ENCODE measurements at regions not wholly inside any gene's neighbourhood (a gene's known extent, or its start where the extent isn't known, plus 50 kb on each side); places are given as distances from the start of the nearest gene placed in this dataset.

GRCh38 chr7:106571563-106571962 is 89.4 kb downstream of the CCDC71L start (continued):
- TF ChIP-seq CENPBD1 (CRISPR knock-in tag; IDR thresholded peaks at IDR 0.05; ENCODE audit: borderline replicate concordance, low read depth) (no peak), MLLT10 (CRISPR knock-in tag; IDR thresholded peaks at IDR 0.05) (no peak)

- Histone ChIP-seq H3K27ac (ENCODE audit: extremely low read length, insufficient read depth, low read length) (no peak overlapping the region), H3K4me3 (replicated peaks in 1 of 3; ENCODE audit: insufficient read depth in 1 of 3, low read depth in 2 of 3, low read length in 3 of 3) (no peak overlapping the region), H3K27me3 (ENCODE audit: control insufficient read depth in 1 of 2, insufficient read depth in 2 of 2, low read length in 2 of 2) (peaks cover 0 to 4% of the 10 kb centered on the region in 2 experiments; a peak in 1 of 5 replicates), H3K9me3 (ENCODE audit: low read length) (no peaks in the 10 kb centered on the region), H3K9ac (ENCODE audit: insufficient read depth, low read depth, low read length) (no peak overlapping the region), H3K36me3 (replicated peaks in 1 of 2; ENCODE audit: control insufficient read depth in 1 of 2, insufficient read depth in 2 of 2, low read length in 2 of 2) (no peaks in the 10 kb centered on the region), H4K20me1 (ENCODE audit: insufficient read depth, low read length) (no peaks in the 10 kb centered on the region), H3K79me2 (ENCODE audit: insufficient read depth, low read length) (no peaks in the 10 kb centered on the region), H3K4me1 (ENCODE audit: insufficient read depth, low read length) (no peaks in the 10 kb centered on the region), H3K4me2 (ENCODE audit: low read depth, low read length) (no peak overlapping the region), H2AFZ (ENCODE audit: low read length) (no peak overlapping the region)
- ATAC-seq (no peak), FAIRE-seq (no peak), DNase-seq (ENCODE audit: low spot score) (no peak)
- intact Hi-C loops (cut with micrococcal nuclease; ENCODE audit: unreplicated experiment) (no loop called here), in situ Hi-C loops (cut with HindIII; ENCODE audit: extremely low pct_ligation_motif_present, low pct_unique_long_range_greater_than_20kb) (no loop called here)
- TF ChIP-seq ZNF530 (CRISPR knock-in tag; IDR thresholded peaks at IDR 0.05; ENCODE audit: low read depth) (no peak), TBX3 (IDR thresholded peaks at IDR 0.05; ENCODE audit: borderline replicate concordance) (no peak), ZNF138 (CRISPR knock-in tag; IDR thresholded peaks at IDR 0.05; ENCODE audit: low read depth) (no peak), IKZF5 (CRISPR knock-in tag; IDR thresholded peaks at IDR 0.05) (no peak), SALL1 (CRISPR knock-in tag; IDR thresholded peaks at IDR 0.05) (no peak), ZNF496 (CRISPR knock-in tag; IDR thresholded peaks at IDR 0.05; ENCODE audit: insufficient replicate concordance) (no peak), ZNF547 (CRISPR knock-in tag; IDR thresholded peaks at IDR 0.05) (no peak), FOSL2 (CRISPR knock-in tag; IDR thresholded peaks at IDR 0.05) (no peak), ZSCAN12 (CRISPR knock-in tag; IDR thresholded peaks at IDR 0.05) (no peak), CSRNP1 (CRISPR knock-in tag; IDR thresholded peaks at IDR 0.05) (no peak), GATA4 (IDR thresholded peaks at IDR 0.05; ENCODE audit: borderline replicate concordance, low read depth) (no peak), ELF1 (CRISPR knock-in tag; IDR thresholded peaks at IDR 0.05) (no peak)
- POLR2A ChIA-PET = no interaction called here
- 2% methylated on average over 5 of the region's 5 CpGs for WGBS (ENCODE audit: low lambda C conversion rate)
- CTCF ChIA-PET (ENCODE audit: low intra/inter-chr PET ratio, low total read pairs) = no interaction called here
- no TSS peak for BruUV-seq (replicated peaks)
Observed at GRCh38 chr7:106570948-106571418, 90.0 kb downstream of the CCDC71L start.

All from HepG2 (cell line).